ENCODE measurements at regions not wholly inside any gene's neighbourhood (a gene's known extent, or its start where the extent isn't known, plus 50 kb on each side); places are given as distances from the start of the nearest gene placed in this dataset.

- TF ChIP-seq ZNF764 (CRISPR knock-in tag; IDR thresholded peaks at IDR 0.05; ENCODE audit: low read depth) (no peak), LARP7 (IDR thresholded peaks at IDR 0.05) (no peak), ZNF398 (CRISPR knock-in tag; IDR thresholded peaks at IDR 0.05) (no peak), CREB3L1 (IDR thresholded peaks at IDR 0.05; ENCODE audit: borderline replicate concordance, low read depth) (no peak), TEAD4 (IDR thresholded peaks at IDR 0.05; ENCODE audit: low read length) (no peak), TEAD4 (CRISPR knock-in tag; IDR thresholded peaks at IDR 0.05; ENCODE audit: borderline replicate concordance) (no peak)
These were observed 484.5 kb upstream of the DAB1 start (continued) for GRCh38 chr1:57908147-57908890.

- no peak for TF ChIP-seq ESRRA (IDR thresholded peaks at IDR 0.05; ENCODE audit: borderline replicate concordance, low read depth)
- no peak for TF ChIP-seq ZNF41 (CRISPR knock-in tag; conservative IDR thresholded peaks at IDR 0.05)
- no peak for TF ChIP-seq USF2 (CRISPR knock-in tag; IDR thresholded peaks at IDR 0.05)
- TF ChIP-seq ZNF274 (IDR thresholded peaks at IDR 0.05; ENCODE audit: borderline replicate concordance, low read depth, low read length), result no peak
- no peak for TF ChIP-seq MTF1 (CRISPR knock-in tag; IDR thresholded peaks at IDR 0.05; ENCODE audit: borderline replicate concordance)
- TF ChIP-seq E4F1 (CRISPR knock-in tag; IDR thresholded peaks at IDR 0.05; ENCODE audit: borderline replicate concordance), result no peak
- Histone ChIP-seq H3K4me3 (no peak overlapping the region), H3K4me2 (ENCODE audit: insufficient read depth, low read length) (no peak overlapping the region), H3K27me3 (ENCODE audit: control insufficient read depth in 2 of 2, insufficient read depth in 2 of 2, low read length in 2 of 2) (no peaks in the 10 kb centered on the region), H3K9me1 (ENCODE audit: control insufficient read depth, insufficient read depth, low read length) (no peaks in the 10 kb centered on the region), H3K9me3 (replicated peaks; ENCODE audit: control insufficient read depth, insufficient read depth, low read depth, low read length) (no peaks in the 10 kb centered on the region), H3K9ac (ENCODE audit: insufficient read depth in 1 of 2, low read depth in 2 of 2, low read length in 2 of 2) (no peak overlapping the region), H3K36me3 (ENCODE audit: control insufficient read depth, insufficient read depth, low read length) (no peaks in the 10 kb centered on the region), H3K27ac (ENCODE audit: extremely low read depth, low read depth, low read length) (no peak overlapping the region), H3K79me2 (ENCODE audit: control insufficient read depth, insufficient read depth, low read length) (no peaks in the 10 kb centered on the region), H3K4me1 (replicated peaks in 1 of 2; ENCODE audit: control insufficient read depth in 2 of 2, insufficient read depth in 2 of 2, low read length in 2 of 2) (no peaks in the 10 kb centered on the region), H2AFZ (ENCODE audit: low read depth, low read length) (no peak overlapping the region), H4K20me1 (replicated peaks; ENCODE audit: control insufficient read depth, insufficient read depth, low read length) (no peaks in the 10 kb centered on the region)
- in situ Hi-C loops (cut with MboI) (no loop called here), intact Hi-C loops (cut with micrococcal nuclease) (no loop called here)
- WGBS (ENCODE audit: insufficient coverage, low coverage, missing lambda C conversion rate), result 0% methylated on average over 7 of the region's 7 CpGs
- FAIRE-seq (no peak), ATAC-seq (no peak), DNase-seq (ENCODE audit: extremely low read depth in 1 of 4, low spot score in 3 of 4) (no peak)
- POLR2A ChIA-PET, result no interaction called here
- CTCF ChIA-PET (ENCODE audit: low intra/inter-chr PET ratio), result no interaction called here
- no TSS peak for BruUV-seq (replicated peaks)
These were observed 477.5 kb upstream of the DAB1 start for GRCh38 chr1:57901208-57901919.

All from K562 (cell line).